ENCODE measurements at regions not wholly inside any gene's neighbourhood (a gene's known extent, or its start where the extent isn't known, plus 50 kb on each side); places are given as distances from the start of the nearest gene placed in this dataset.

DNA sequence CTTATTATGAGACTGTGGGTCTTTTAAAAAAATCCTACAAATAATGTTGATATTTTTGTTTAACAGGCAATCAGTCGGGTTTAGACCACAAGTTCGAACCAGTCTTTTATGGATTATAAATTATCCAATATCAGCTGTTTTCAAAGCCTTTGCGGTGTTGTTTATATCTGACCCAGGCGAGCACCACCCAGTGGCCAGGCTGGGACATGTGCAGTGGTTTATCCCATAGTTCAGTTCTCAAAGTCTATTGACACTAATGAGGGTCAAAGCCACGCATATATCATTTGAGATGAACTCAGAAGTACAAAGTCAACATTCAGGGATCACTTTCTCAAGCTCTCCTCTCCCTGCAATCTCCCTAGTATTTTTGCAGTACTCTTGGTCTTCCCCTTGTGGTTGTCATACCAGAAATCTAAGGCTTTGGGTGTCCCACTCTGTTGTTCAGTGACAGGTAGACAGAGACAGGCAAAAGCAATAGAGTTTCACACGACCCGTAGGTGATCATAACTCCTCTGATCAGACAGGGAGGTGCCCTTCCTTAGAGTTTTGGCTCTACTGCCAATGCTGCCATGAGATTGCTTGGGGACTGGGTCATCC lies 117.4 kb upstream of the POM121L12 start:
- TF ChIP-seq POLR2AphosphoS5 (IDR thresholded peaks at IDR 0.05; ENCODE audit: borderline replicate concordance, low read depth, low read length): no peak
- no peak for TF ChIP-seq FOXP2 (optimal IDR thresholded peaks at IDR 0.05; ENCODE audit: control extremely low read depth, extremely low read length, insufficient read depth)
- no peak for TF ChIP-seq EZH2 (IDR thresholded peaks at IDR 0.05)

DNA sequence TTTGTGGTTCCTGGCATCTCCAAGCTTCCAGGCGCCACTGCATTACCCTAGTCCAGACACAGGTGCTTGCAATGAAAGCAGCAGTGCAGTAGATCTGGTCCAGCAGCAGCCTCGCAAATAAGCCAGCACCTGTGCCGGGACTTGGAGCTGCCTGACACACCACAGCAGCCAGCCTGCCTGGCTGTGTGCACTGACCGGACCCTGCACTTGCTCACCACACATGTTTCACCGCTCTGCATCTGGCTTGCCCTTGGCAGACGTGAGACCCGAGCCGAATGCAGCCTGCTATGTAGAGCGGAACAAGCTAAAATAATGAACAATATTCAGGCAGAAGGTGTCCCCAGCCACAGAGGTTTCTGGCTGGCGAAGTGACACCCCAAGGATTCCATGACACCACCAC lies 123.6 kb upstream of the POM121L12 start:
- no peak for DNase-seq (ENCODE audit: low read depth, low spot score)
- Histone ChIP-seq H3K27ac (no peak overlapping the region), H3K36me3 (ENCODE audit: insufficient read depth, low read length) (no peaks in the 10 kb centered on the region), H3K9me3 (ENCODE audit: low read depth, low read length) (no peaks in the 10 kb centered on the region), H3K9ac (ENCODE audit: insufficient read length) (no peak overlapping the region), H3K4me3 (no peak overlapping the region)
- TF ChIP-seq FOXP2 (optimal IDR thresholded peaks at IDR 0.05; ENCODE audit: control extremely low read depth, extremely low read length, insufficient read depth) (no peak), EZH2 (IDR thresholded peaks at IDR 0.05) (no peak), POLR2AphosphoS5 (IDR thresholded peaks at IDR 0.05; ENCODE audit: borderline replicate concordance, low read depth, low read length) (no peak)

More for the DNA sequence above, 117.4 kb upstream of the POM121L12 start:
- Histone ChIP-seq H3K9me3 (ENCODE audit: low read depth, low read length) (no peaks in the 10 kb centered on the region), H3K36me3 (ENCODE audit: insufficient read depth, low read length) (no peaks in the 10 kb centered on the region), H3K9ac (ENCODE audit: insufficient read length) (no peak overlapping the region), H3K4me3 (no peak overlapping the region), H3K27ac (no peak overlapping the region)
- DNase-seq (ENCODE audit: low read depth, low spot score): no peak

GRCh38 chr7:52911326-52911725 lies 124.1 kb upstream of the POM121L12 start:
- Histone ChIP-seq H3K4me3 (no peak overlapping the region), H3K27ac (no peak overlapping the region), H3K36me3 (ENCODE audit: insufficient read depth, low read length) (no peaks in the 10 kb centered on the region)

GRCh38 chr7:52909935-52910334 lies 125.5 kb upstream of the POM121L12 start:
- H3K4me3 ChIP-seq: no peak overlapping the region
- H3K27ac ChIP-seq: no peak overlapping the region
- no peaks in the 10 kb centered on the region for H3K36me3 ChIP-seq (ENCODE audit: insufficient read depth, low read length)
- TF ChIP-seq FOXP2 (optimal IDR thresholded peaks at IDR 0.05; ENCODE audit: control extremely low read depth, extremely low read length, insufficient read depth): no peak
- no peak for TF ChIP-seq POLR2AphosphoS5 (IDR thresholded peaks at IDR 0.05; ENCODE audit: borderline replicate concordance, low read depth, low read length)
- TF ChIP-seq EZH2 (IDR thresholded peaks at IDR 0.05): no peak
- DNase-seq (ENCODE audit: low read depth, low spot score): no peak
- H3K9me3 ChIP-seq (ENCODE audit: low read depth, low read length): no peaks in the 10 kb centered on the region
- no peak overlapping the region for H3K9ac ChIP-seq (ENCODE audit: insufficient read length)

More at GRCh38 chr7:52911326-52911725, 124.1 kb upstream of the POM121L12 start:
- no peaks in the 10 kb centered on the region for H3K9me3 ChIP-seq (ENCODE audit: low read depth, low read length)
- TF ChIP-seq FOXP2 (optimal IDR thresholded peaks at IDR 0.05; ENCODE audit: control extremely low read depth, extremely low read length, insufficient read depth): no peak
- TF ChIP-seq POLR2AphosphoS5 (IDR thresholded peaks at IDR 0.05; ENCODE audit: borderline replicate concordance, low read depth, low read length): no peak
- TF ChIP-seq EZH2 (IDR thresholded peaks at IDR 0.05): no peak
- DNase-seq (ENCODE audit: low read depth, low spot score): no peak
- no peak overlapping the region for H3K9ac ChIP-seq (ENCODE audit: insufficient read length)

DNA sequence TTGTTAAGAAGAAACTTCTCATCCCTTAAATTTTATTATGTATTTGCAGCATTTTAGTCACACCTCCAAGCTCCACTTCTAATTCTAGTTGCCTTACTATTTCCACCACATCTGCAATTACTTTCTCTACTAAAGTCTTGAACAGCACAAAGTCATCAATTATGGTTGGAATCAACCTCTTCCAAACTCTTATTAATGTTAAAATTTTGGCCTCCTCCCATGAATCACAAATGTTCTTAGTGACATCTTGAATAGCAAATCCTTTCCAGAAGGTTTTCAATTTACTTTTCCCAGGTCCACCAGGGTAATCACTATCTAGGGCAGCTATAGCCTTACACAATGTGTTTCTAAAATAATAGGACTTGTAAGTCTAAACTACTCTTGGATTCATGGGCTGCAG lies 126.3 kb upstream of the POM121L12 start:
- H3K4me3 ChIP-seq: no peak overlapping the region
- H3K9me3 ChIP-seq (ENCODE audit: low read depth, low read length): no peaks in the 10 kb centered on the region
- H3K9ac ChIP-seq (ENCODE audit: insufficient read length): no peak overlapping the region
- no peak for TF ChIP-seq POLR2AphosphoS5 (IDR thresholded peaks at IDR 0.05; ENCODE audit: borderline replicate concordance, low read depth, low read length)
- TF ChIP-seq EZH2 (IDR thresholded peaks at IDR 0.05): no peak
- TF ChIP-seq FOXP2 (optimal IDR thresholded peaks at IDR 0.05; ENCODE audit: control extremely low read depth, extremely low read length, insufficient read depth): no peak
- no peaks in the 10 kb centered on the region for H3K36me3 ChIP-seq (ENCODE audit: insufficient read depth, low read length)
- DNase-seq (ENCODE audit: low read depth, low spot score): no peak
- no peak overlapping the region for H3K27ac ChIP-seq

GRCh38 chr7:52897713-52898112 lies 137.7 kb upstream of the POM121L12 start:
- TF ChIP-seq POLR2AphosphoS5 (IDR thresholded peaks at IDR 0.05; ENCODE audit: borderline replicate concordance, low read depth, low read length) (no peak), FOXP2 (optimal IDR thresholded peaks at IDR 0.05; ENCODE audit: control extremely low read depth, extremely low read length, insufficient read depth) (no peak), EZH2 (IDR thresholded peaks at IDR 0.05) (no peak)
- Histone ChIP-seq H3K9me3 (ENCODE audit: low read depth, low read length) (no peaks in the 10 kb centered on the region), H3K27ac (no peak overlapping the region), H3K4me3 (no peak overlapping the region), H3K9ac (ENCODE audit: insufficient read length) (no peak overlapping the region), H3K36me3 (ENCODE audit: insufficient read depth, low read length) (no peaks in the 10 kb centered on the region)
- no peak for DNase-seq (ENCODE audit: low read depth, low spot score)

- TF ChIP-seq POLR2AphosphoS5 (IDR thresholded peaks at IDR 0.05; ENCODE audit: borderline replicate concordance, low read depth, low read length) (no peak), FOXP2 (optimal IDR thresholded peaks at IDR 0.05; ENCODE audit: control extremely low read depth, extremely low read length, insufficient read depth) (no peak), EZH2 (IDR thresholded peaks at IDR 0.05) (no peak)
- Histone ChIP-seq H3K9ac (ENCODE audit: insufficient read length) (no peak overlapping the region), H3K9me3 (ENCODE audit: low read depth, low read length) (no peaks in the 10 kb centered on the region), H3K27ac (no peak overlapping the region), H3K4me3 (no peak overlapping the region), H3K36me3 (ENCODE audit: insufficient read depth, low read length) (no peaks in the 10 kb centered on the region)
- DNase-seq (ENCODE audit: low read depth, low spot score): no peak
These were observed 138.1 kb upstream of the POM121L12 start for GRCh38 chr7:52897288-52897687.

DNA sequence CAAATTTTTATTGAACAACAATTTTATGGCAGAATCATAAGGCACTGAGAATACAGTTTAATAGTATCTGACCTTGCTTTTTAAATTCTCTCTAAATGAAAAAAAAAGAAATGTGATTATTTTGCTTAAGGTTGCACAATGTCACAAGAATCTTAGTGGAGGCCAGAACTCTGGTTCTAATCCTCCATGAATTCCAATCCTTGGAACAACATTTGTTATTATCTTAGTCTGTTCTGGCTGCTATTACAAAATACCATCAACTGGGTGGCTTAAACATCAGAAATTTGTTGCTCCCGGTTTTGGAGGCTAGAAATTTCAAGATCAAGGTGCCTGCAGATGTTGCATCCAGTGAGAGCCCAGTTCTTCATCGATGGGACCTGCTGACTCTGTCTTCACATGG lies 158.2 kb upstream of the POM121L12 start:
- H3K9me3 ChIP-seq (ENCODE audit: low read depth, low read length): no peaks in the 10 kb centered on the region
- no peaks in the 10 kb centered on the region for H3K36me3 ChIP-seq (ENCODE audit: insufficient read depth, low read length)
- H3K9ac ChIP-seq (ENCODE audit: insufficient read length): no peak overlapping the region
- no peak for DNase-seq (ENCODE audit: low read depth, low spot score)
- no peak overlapping the region for H3K4me3 ChIP-seq
- no peak for TF ChIP-seq POLR2AphosphoS5 (IDR thresholded peaks at IDR 0.05; ENCODE audit: borderline replicate concordance, low read depth, low read length)
- TF ChIP-seq EZH2 (IDR thresholded peaks at IDR 0.05): no peak
- TF ChIP-seq FOXP2 (optimal IDR thresholded peaks at IDR 0.05; ENCODE audit: control extremely low read depth, extremely low read length, insufficient read depth): no peak
- no peak overlapping the region for H3K27ac ChIP-seq

- DNase-seq (ENCODE audit: low read depth, low spot score): no peak
These were observed 159.0 kb upstream of the POM121L12 start for GRCh38 chr7:52876402-52876801.

More at GRCh38 chr7:52876402-52876801, 159.0 kb upstream of the POM121L12 start:
- no peak overlapping the region for H3K9ac ChIP-seq (ENCODE audit: insufficient read length)
- TF ChIP-seq FOXP2 (optimal IDR thresholded peaks at IDR 0.05; ENCODE audit: control extremely low read depth, extremely low read length, insufficient read depth) (no peak), POLR2AphosphoS5 (IDR thresholded peaks at IDR 0.05; ENCODE audit: borderline replicate concordance, low read depth, low read length) (no peak), EZH2 (IDR thresholded peaks at IDR 0.05) (no peak)
- H3K36me3 ChIP-seq (ENCODE audit: insufficient read depth, low read length): no peaks in the 10 kb centered on the region
- H3K4me3 ChIP-seq: no peak overlapping the region
- no peaks in the 10 kb centered on the region for H3K9me3 ChIP-seq (ENCODE audit: low read depth, low read length)
- no peak overlapping the region for H3K27ac ChIP-seq
